ENCODE measurements at regions not wholly inside any gene's neighbourhood (a gene's known extent, or its start where the extent isn't known, plus 50 kb on each side); places are given as distances from the start of the nearest gene placed in this dataset.
"Not testable (repeated sequence)": the region's sequence is repeated elsewhere in the genome, so short reads cannot be mapped to it uniquely, and the experiment has no call there.

DNA sequence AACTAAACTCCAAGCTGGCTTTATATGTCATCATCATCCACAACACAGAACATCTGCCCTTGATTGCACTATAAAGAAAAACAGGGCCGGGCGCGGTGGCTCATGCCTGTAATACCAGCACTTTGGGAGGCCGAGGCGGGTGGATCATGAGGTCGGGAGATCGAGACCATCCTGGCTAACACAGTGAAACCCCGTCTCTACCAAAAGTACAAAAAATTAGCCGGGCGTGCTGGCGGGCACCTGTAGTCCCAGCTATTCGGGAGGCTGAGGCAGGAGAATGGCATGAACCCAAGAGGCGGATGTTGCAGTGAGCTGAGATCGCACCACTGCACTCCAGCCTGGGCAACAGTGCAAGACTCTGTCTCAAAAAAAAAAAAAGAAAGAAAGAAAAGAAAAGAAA lies 290.3 kb upstream of the CELF2 start:
- not testable (repeated sequence) for TF ChIP-seq CTCF (IDR thresholded peaks at IDR 0.05; ENCODE audit: insufficient read depth, low read length, poor library complexity, severe bottlenecking); EZH2phosphoT487 (conservative IDR thresholded peaks at IDR 0.05; ENCODE audit: low read length)
